SU-DHL-6 (cell line): ENCODE measurements at regions not wholly inside any gene's neighbourhood (a gene's known extent, or its start where the extent isn't known, plus 50 kb on each side); places are given as distances from the start of the nearest gene placed in this dataset.

Experiments
- CTCF ChIP-seq: fragments of 200-600 bp; sonication (generic); IDR thresholded peaks from one replicate; pipeline ENCODE4 v1.5.1; 2017; ENCODE audit warnings: antibody characterized with exemption, mild to moderate bottlenecking, low read length, moderate library complexity; ENCODE audit not compliant: insufficient read depth, poor library complexity, severe bottlenecking
- EZH2phosphoT487 ChIP-seq: fragments of 200-600 bp; sonication (generic), shearing (Covaris generic); conservative IDR thresholded peaks from 2 replicates; pipeline ENCODE4 v1.6.1; 2018; ENCODE audit warnings: mild to moderate bottlenecking, antibody characterized with exemption, low read length, moderate library complexity, mixed read lengths

GRCh38 chr9:29575219-29575618 lies 2001.9 kb upstream of the C9orf72 start:
- no peak for TF ChIP-seq CTCF
- no peak for TF ChIP-seq EZH2phosphoT487
